H9 (cell line): ENCODE measurements at regions not wholly inside any gene's neighbourhood (a gene's known extent, or its start where the extent isn't known, plus 50 kb on each side); places are given as distances from the start of the nearest gene placed in this dataset.

Experiments used
- DNase-seq: peaks from one replicate; pipeline ENCODE4 v3.0.0-alpha.2; 2017
- H2AFZ ChIP-seq: one replicate; pipeline ENCODE4 v1.6.1; 2013; ENCODE audit warnings: mild to moderate bottlenecking, low read length, control low read depth, moderate library complexity
- H2AK5ac ChIP-seq: 2 replicates; pipeline ENCODE4 v1.6.1; 2013; ENCODE audit warnings: low read length, control low read depth, mixed read lengths; ENCODE audit not compliant: insufficient read length
- H2BK120ac ChIP-seq: one replicate; pipeline ENCODE4 v1.6.1; 2013; ENCODE audit warnings: low read depth, mild to moderate bottlenecking, low read length, control low read depth, inconsistent platforms; ENCODE audit not compliant: poor library complexity, severe bottlenecking
- H2BK12ac ChIP-seq: 2 replicates; pipeline ENCODE4 v1.6.1; 2013; ENCODE audit warnings: low read length, control low read depth, mixed read lengths, low read depth; ENCODE audit not compliant: insufficient read length
- H2BK15ac ChIP-seq: 2 replicates; pipeline ENCODE4 v1.6.1; 2013; ENCODE audit warnings: low read depth, low read length, control low read depth
- H2BK20ac ChIP-seq: one replicate; pipeline ENCODE4 v1.6.1; 2013; ENCODE audit warnings: low read depth, mild to moderate bottlenecking, low read length, control low read depth, inconsistent platforms; ENCODE audit not compliant: poor library complexity, severe bottlenecking
- H2BK5ac ChIP-seq: 2 replicates; pipeline ENCODE4 v1.6.1; 2013; ENCODE audit warnings: low read length, control low read depth, mixed read lengths; ENCODE audit not compliant: insufficient read length
- H3K14ac ChIP-seq: 2 replicates; pipeline ENCODE4 v1.6.1; 2013; ENCODE audit warnings: low read length, control low read depth; ENCODE audit not compliant: insufficient read depth
- H3K18ac ChIP-seq: 2 replicates; pipeline ENCODE4 v1.6.1; 2013; ENCODE audit warnings: low read depth, mild to moderate bottlenecking, mixed read lengths, low read length, control low read depth; ENCODE audit not compliant: insufficient read length
- H3K23ac ChIP-seq: 2 replicates; pipeline ENCODE4 v1.6.1; 2013; ENCODE audit warnings: low read length, control low read depth, mixed read lengths, low read depth; ENCODE audit not compliant: insufficient read length
- H3K23me2 ChIP-seq: 2 replicates; pipeline ENCODE4 v1.6.1; 2013; ENCODE audit warnings: low read depth, mild to moderate bottlenecking, mixed read lengths, low read length, control low read depth; ENCODE audit not compliant: insufficient read length, poor library complexity, severe bottlenecking
- H3K27ac ChIP-seq: 2 replicates; pipeline ENCODE4 v1.5.1; 2013; ENCODE audit warnings: low read length, control low read depth, mixed read lengths, low read depth; ENCODE audit not compliant: insufficient read length
- H3K27me3 ChIP-seq: 2 replicates; pipeline ENCODE4 v1.6.1; 2013; ENCODE audit warnings: low read length, control low read depth, inconsistent platforms; ENCODE audit not compliant: insufficient read depth
- H3K4ac ChIP-seq: 2 replicates; pipeline ENCODE4 v1.6.1; 2013; ENCODE audit warnings: low read depth, mild to moderate bottlenecking, control low read depth, inconsistent platforms, low read length, moderate library complexity
- H3K4me1 ChIP-seq: 2 replicates; pipeline ENCODE4 v1.6.1; 2013; ENCODE audit warnings: low read length, control low read depth, inconsistent platforms; ENCODE audit not compliant: insufficient read depth
- H3K4me2 ChIP-seq: 2 replicates; pipeline ENCODE4 v1.6.1; 2013; ENCODE audit warnings: low read length, control low read depth, mixed read lengths; ENCODE audit not compliant: insufficient read length, insufficient read depth
- H3K56ac ChIP-seq: 2 replicates; pipeline ENCODE4 v1.6.1; 2013; ENCODE audit warnings: low read depth, mild to moderate bottlenecking, mixed read lengths, low read length, control low read depth; ENCODE audit not compliant: insufficient read length
- H3K79me1 ChIP-seq: 2 replicates; pipeline ENCODE4 v1.6.1; 2013; ENCODE audit warnings: low read depth, mild to moderate bottlenecking, moderate library complexity, low read length, control low read depth, inconsistent platforms; ENCODE audit not compliant: insufficient read depth, poor library complexity, severe bottlenecking
- H3K79me2 ChIP-seq: 2 replicates; pipeline ENCODE4 v1.6.1; 2013; ENCODE audit warnings: low read length, control low read depth, inconsistent platforms; ENCODE audit not compliant: insufficient read depth
- H3K9ac ChIP-seq: 2 replicates; pipeline ENCODE4 v1.6.1; 2013; ENCODE audit warnings: low read length, control low read depth, mixed read lengths; ENCODE audit not compliant: insufficient read length; ENCODE audit errors: extremely low read depth
- H3K9me3 ChIP-seq: one replicate; pipeline ENCODE4 v1.6.1; 2013; ENCODE audit warnings: low read depth, low read length, inconsistent platforms; ENCODE audit not compliant: control insufficient read depth
- H3T11ph ChIP-seq: one replicate; pipeline ENCODE4 v1.6.1; 2013; ENCODE audit warnings: mild to moderate bottlenecking, low read length, control low read depth, inconsistent platforms
- H4K20me1 ChIP-seq: one replicate; pipeline ENCODE4 v1.6.1; 2013; ENCODE audit not compliant: control insufficient read depth, insufficient read length, insufficient read depth
- H4K5ac ChIP-seq: 2 replicates; pipeline ENCODE4 v1.6.1; 2013; ENCODE audit warnings: low read depth, mild to moderate bottlenecking, mixed read lengths, low read length, control low read depth; ENCODE audit not compliant: insufficient read length
- H4K8ac ChIP-seq: replicated peaks from 2 replicates; pipeline ENCODE4 v1.6.1; 2013; ENCODE audit warnings: low read length, control low read depth, mixed read lengths, low read depth; ENCODE audit not compliant: insufficient read length
- H4K91ac ChIP-seq: 2 replicates; pipeline ENCODE4 v1.6.1; 2013; ENCODE audit warnings: low read depth, mild to moderate bottlenecking, moderate library complexity, mixed read lengths, low read length, control low read depth; ENCODE audit not compliant: insufficient read length
- H3K27ac Mint-ChIP-seq, 3 experiments: 2 replicates in 2 of 3; 3 replicates in 1 of 3; pipeline ENCODE4 v1.8.0; 2020 to 2021; ENCODE audit warnings: mixed read lengths in 3 of 3, mild to moderate bottlenecking in 1 of 3, moderate library complexity in 1 of 3
- H3K27me3 Mint-ChIP-seq: 2 replicates; pipeline ENCODE4 v1.8.0; 2021; ENCODE audit warnings: low read depth, mild to moderate bottlenecking, moderate library complexity, mixed read lengths
- H3K36me3 Mint-ChIP-seq, 3 experiments: 2 replicates in 2 of 3; 3 replicates in 1 of 3; pipeline ENCODE4 v1.8.0; 2020 to 2021; ENCODE audit warnings: low read depth in 3 of 3, mixed read lengths in 3 of 3; ENCODE audit not compliant: insufficient read depth in 1 of 3
- H3K4me1 Mint-ChIP-seq, 2 experiments: 2 replicates each; pipeline ENCODE4 v1.8.0; 2020; ENCODE audit warnings: mixed read lengths in 2 of 2
- H3K4me3 Mint-ChIP-seq, 2 experiments: 2 replicates in 1 of 2; 3 replicates in 1 of 2; pipeline ENCODE4 v1.8.0; 2020 to 2021; ENCODE audit warnings: mild to moderate bottlenecking in 2 of 2, mixed read lengths in 2 of 2, moderate library complexity in 1 of 2
- H3K9me3 Mint-ChIP-seq, 2 experiments: 2 replicates in 1 of 2; 3 replicates in 1 of 2; pipeline ENCODE4 v1.8.0; 2020; ENCODE audit warnings: mild to moderate bottlenecking in 2 of 2, mixed read lengths in 2 of 2, moderate library complexity in 1 of 2
- WGBS: extraction: QIAGEN DNeasy Blood & Tissue Kit; methylation state at CpG from one replicate; pipeline ENCODE4 v1.1.7; 2013; ENCODE audit warnings: missing lambda C conversion rate, low lambda C conversion rate, mixed read lengths; ENCODE audit not compliant: insufficient read length; ENCODE audit errors: extremely low coverage; 5-methylcytosine and 5-hydroxymethylcytosine counted together
- TF ChIP-seq, protein P1 (sequence below): fragments of 200-600 bp; sonication (generic); conservative IDR thresholded peaks from 3 replicates; pipeline ENCODE4 v1.8.0; 2021; ENCODE audit warnings: antibody characterized with exemption, mild to moderate bottlenecking

DNA sequence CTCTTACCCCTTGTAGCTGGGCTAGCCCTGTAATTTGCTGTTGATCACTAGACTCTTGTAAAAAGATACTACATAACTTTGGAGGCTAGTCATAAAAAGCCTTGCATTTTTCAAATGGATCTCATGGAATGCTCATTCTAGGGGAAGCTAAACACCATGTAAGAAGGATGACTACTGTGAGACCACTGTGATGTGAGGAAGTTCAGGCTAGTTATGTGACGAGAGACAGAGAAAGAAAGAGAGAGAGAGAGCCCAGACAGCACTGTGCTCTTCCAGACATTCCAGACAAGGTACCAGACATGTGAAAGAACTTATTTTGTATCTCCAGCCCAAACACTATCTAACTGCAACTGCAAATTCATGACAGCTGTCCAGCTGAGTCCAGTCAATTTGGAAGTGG, 404.6 kb upstream of the PITX2 start:
- no peak overlapping the region for H4K8ac ChIP-seq
- no peak overlapping the region for H3K9ac ChIP-seq
- no peak overlapping the region for H3K14ac ChIP-seq
- H3K27me3 Mint-ChIP-seq, result no peaks in the 10 kb centered on the region
- H3K27ac ChIP-seq, result no peak overlapping the region
- no peak overlapping the region for H2BK5ac ChIP-seq
- H3T11ph ChIP-seq, result no peak overlapping the region
- H3K4me1 Mint-ChIP-seq, result peaks cover 4 to 18% of the 10 kb centered on the region in 2 experiments
- no peak overlapping the region for H3K18ac ChIP-seq
- DNase-seq, result no peak
- no peaks in the 10 kb centered on the region for H4K20me1 ChIP-seq
- H2BK15ac ChIP-seq, result no peak overlapping the region
- H3K23ac ChIP-seq, result no peak overlapping the region
- no peak overlapping the region for H3K4ac ChIP-seq
- no peak overlapping the region for H4K5ac ChIP-seq
- peak overlapping the region in 1 of 3 experiments; percentile 9; a peak in 2 of 7 replicates for H3K27ac Mint-ChIP-seq
- H2BK12ac ChIP-seq, result no peak overlapping the region
- peaks cover 0 to 2% of the 10 kb centered on the region in 2 experiments; a peak in 1 of 5 replicates for H3K9me3 Mint-ChIP-seq
- no peak overlapping the region for H3K4me2 ChIP-seq
- H2BK20ac ChIP-seq, result no peak overlapping the region
- no peaks in the 10 kb centered on the region for H3K9me3 ChIP-seq
- no CpG with 5 or more reads among the region's 1 CpG for WGBS
- H3K56ac ChIP-seq, result no peak overlapping the region
- H4K91ac ChIP-seq, result no peak overlapping the region
- no peaks in the 10 kb centered on the region for H3K27me3 ChIP-seq
- H3K23me2 ChIP-seq, result no peaks in the 10 kb centered on the region
- no peak overlapping the region for H2BK120ac ChIP-seq
- no peaks in the 10 kb centered on the region for H3K79me1 ChIP-seq
- H3K79me2 ChIP-seq, result no peaks in the 10 kb centered on the region
- peaks cover 0 to 3% (median 2%) of the 10 kb centered on the region in 3 experiments; a peak in 2 of 7 replicates for H3K36me3 Mint-ChIP-seq
- H3K4me1 ChIP-seq, result no peaks in the 10 kb centered on the region; the same call in 1 of the 2 replicates
- no peak overlapping the region for H2AFZ ChIP-seq
- H2AK5ac ChIP-seq, result no peak overlapping the region
- no peak overlapping the region for H3K4me3 Mint-ChIP-seq
- TF ChIP-seq, protein P1, sequence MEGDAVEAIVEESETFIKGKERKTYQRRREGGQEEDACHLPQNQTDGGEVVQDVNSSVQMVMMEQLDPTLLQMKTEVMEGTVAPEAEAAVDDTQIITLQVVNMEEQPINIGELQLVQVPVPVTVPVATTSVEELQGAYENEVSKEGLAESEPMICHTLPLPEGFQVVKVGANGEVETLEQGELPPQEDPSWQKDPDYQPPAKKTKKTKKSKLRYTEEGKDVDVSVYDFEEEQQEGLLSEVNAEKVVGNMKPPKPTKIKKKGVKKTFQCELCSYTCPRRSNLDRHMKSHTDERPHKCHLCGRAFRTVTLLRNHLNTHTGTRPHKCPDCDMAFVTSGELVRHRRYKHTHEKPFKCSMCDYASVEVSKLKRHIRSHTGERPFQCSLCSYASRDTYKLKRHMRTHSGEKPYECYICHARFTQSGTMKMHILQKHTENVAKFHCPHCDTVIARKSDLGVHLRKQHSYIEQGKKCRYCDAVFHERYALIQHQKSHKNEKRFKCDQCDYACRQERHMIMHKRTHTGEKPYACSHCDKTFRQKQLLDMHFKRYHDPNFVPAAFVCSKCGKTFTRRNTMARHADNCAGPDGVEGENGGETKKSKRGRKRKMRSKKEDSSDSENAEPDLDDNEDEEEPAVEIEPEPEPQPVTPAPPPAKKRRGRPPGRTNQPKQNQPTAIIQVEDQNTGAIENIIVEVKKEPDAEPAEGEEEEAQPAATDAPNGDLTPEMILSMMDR, result no peak
